ENCODE measurements at regions not wholly inside any gene's neighbourhood (a gene's known extent, or its start where the extent isn't known, plus 50 kb on each side); places are given as distances from the start of the nearest gene placed in this dataset.
"Not testable (repeated sequence)": the region's sequence is repeated elsewhere in the genome, so short reads cannot be mapped to it uniquely, and the experiment has no call there.

GRCh38 chr1:198809247-198809646 is 170.4 kb downstream of the PTPRC start:
- DNase-seq (ENCODE audit: low spot score) = no peak

GRCh38 chr1:198811449-198811848 is 172.6 kb downstream of the PTPRC start:
- DNase-seq (ENCODE audit: low spot score) = no peak

- DNase-seq (ENCODE audit: low spot score) = no peak
These were observed 184.8 kb downstream of the PTPRC start for GRCh38 chr1:198823626-198824025.

- DNase-seq (ENCODE audit: low spot score) = no peak
These were observed 186.4 kb downstream of the PTPRC start for GRCh38 chr1:198825254-198825653.

- no peak for DNase-seq (ENCODE audit: low spot score)
These were observed 190.5 kb downstream of the PTPRC start for GRCh38 chr1:198829356-198829755.

- DNase-seq (ENCODE audit: low spot score) = peak; percentile 19
These were observed 191.1 kb downstream of the PTPRC start for GRCh38 chr1:198829944-198830343.

- no peak for DNase-seq (ENCODE audit: low spot score)
These were observed 191.6 kb downstream of the PTPRC start for GRCh38 chr1:198830412-198830811.

GRCh38 chr1:198833706-198834503 is 195.1 kb downstream of the PTPRC start:
- DNase-seq (ENCODE audit: low spot score) = no peak

- no peak for DNase-seq (ENCODE audit: low spot score)
These were observed 198.6 kb downstream of the PTPRC start for GRCh38 chr1:198837278-198838021.

GRCh38 chr1:198838022-198838342 is 199.1 kb downstream of the PTPRC start:
- no peak for DNase-seq (ENCODE audit: low spot score)

GRCh38 chr1:198841477-198841876 is 202.6 kb downstream of the PTPRC start:
- DNase-seq (ENCODE audit: low spot score) = no peak

GRCh38 chr1:198842686-198843085 is 203.8 kb downstream of the PTPRC start:
- DNase-seq (ENCODE audit: low spot score) = no peak

GRCh38 chr1:198845271-198845670 is 206.4 kb downstream of the PTPRC start:
- DNase-seq (ENCODE audit: low spot score) = no peak

- no peak for DNase-seq (ENCODE audit: low spot score)
These were observed 207.0 kb downstream of the PTPRC start for GRCh38 chr1:198845851-198846250.

GRCh38 chr1:198846556-198846955 is 207.7 kb downstream of the PTPRC start:
- DNase-seq (ENCODE audit: low spot score) = no peak

GRCh38 chr1:198848206-198848605 is 209.4 kb downstream of the PTPRC start:
- no peak for DNase-seq (ENCODE audit: low spot score)

GRCh38 chr1:198848649-198849048 is 209.8 kb downstream of the PTPRC start:
- DNase-seq (ENCODE audit: low spot score) = no peak

- DNase-seq (ENCODE audit: low spot score) = no peak
These were observed 210.3 kb downstream of the PTPRC start for GRCh38 chr1:198849093-198849492.

GRCh38 chr1:198850196-198850595 is 211.4 kb downstream of the PTPRC start:
- no peak for DNase-seq (ENCODE audit: low spot score)

GRCh38 chr1:198850966-198851365 is 212.1 kb downstream of the PTPRC start:
- DNase-seq (ENCODE audit: low spot score) = not testable (repeated sequence)

- DNase-seq (ENCODE audit: low spot score) = no peak
These were observed 217.8 kb downstream of the PTPRC start for GRCh38 chr1:198856601-198857000.

- no peak for DNase-seq (ENCODE audit: low spot score)
These were observed 219.2 kb downstream of the PTPRC start for GRCh38 chr1:198858033-198858432.

- no peak for DNase-seq (ENCODE audit: low spot score)
These were observed 221.5 kb downstream of the PTPRC start for GRCh38 chr1:198860371-198860770.

GRCh38 chr1:198861636-198862035 is 222.8 kb downstream of the PTPRC start:
- DNase-seq (ENCODE audit: low spot score) = no peak
